Chondrocyte (in vitro differentiated cells): ENCODE measurements at regions not wholly inside any gene's neighbourhood (a gene's known extent, or its start where the extent isn't known, plus 50 kb on each side); places are given as distances from the start of the nearest gene placed in this dataset.

Source experiments
- DNase-seq: peaks from one replicate; pipeline ENCODE4 v3.0.0; 2021; ENCODE audit warnings: mixed read lengths, low spot score
- H3K27ac Mint-ChIP-seq: one replicate; pipeline ENCODE4 v1.8.0; 2021; ENCODE audit warnings: mild to moderate bottlenecking, moderate library complexity, mixed read lengths; ENCODE audit not compliant: unreplicated experiment
- H3K27me3 Mint-ChIP-seq: 2 replicates; pipeline ENCODE4 v1.8.0; 2021; ENCODE audit warnings: low read depth, mixed read lengths
- H3K36me3 Mint-ChIP-seq: 2 replicates; pipeline ENCODE4 v1.8.0; 2021; ENCODE audit warnings: low read depth, mixed read lengths
- H3K4me1 Mint-ChIP-seq: 2 replicates; pipeline ENCODE4 v1.8.0; 2021; ENCODE audit warnings: low read depth, mild to moderate bottlenecking, mixed read lengths
- H3K4me3 Mint-ChIP-seq: one replicate; pipeline ENCODE4 v1.8.0; 2021; ENCODE audit warnings: mild to moderate bottlenecking, moderate library complexity, mixed read lengths; ENCODE audit not compliant: unreplicated experiment
- H3K9me3 Mint-ChIP-seq: 2 replicates; pipeline ENCODE4 v1.8.0; 2021; ENCODE audit warnings: low read depth, mixed read lengths
- CTCF ChIP-seq: fragments of 200-600 bp; sonication (generic); IDR thresholded peaks from 2 replicates; pipeline ENCODE4 v1.5.0; 2021; ENCODE audit warnings: antibody characterized with exemption, mild to moderate bottlenecking, moderate library complexity

GRCh38 chr21:27407271-27407670, 440.4 kb upstream of the ADAMTS5 start:
- H3K36me3 Mint-ChIP-seq = no peaks in the 10 kb centered on the region
- no peak for DNase-seq
- peaks cover 4% of the 10 kb centered on the region for H3K9me3 Mint-ChIP-seq
- no peak overlapping the region for H3K4me3 Mint-ChIP-seq
- peaks cover 12% of the 10 kb centered on the region for H3K4me1 Mint-ChIP-seq
- no peaks in the 10 kb centered on the region for H3K27me3 Mint-ChIP-seq
- no peak for TF ChIP-seq CTCF
- H3K27ac Mint-ChIP-seq = no peak overlapping the region

- H3K4me3 Mint-ChIP-seq = no peak overlapping the region
- H3K27me3 Mint-ChIP-seq = no peaks in the 10 kb centered on the region
- no peak overlapping the region for H3K27ac Mint-ChIP-seq
- TF ChIP-seq CTCF = no peak
- H3K36me3 Mint-ChIP-seq = no peaks in the 10 kb centered on the region
- H3K9me3 Mint-ChIP-seq = peaks cover 4% of the 10 kb centered on the region
- H3K4me1 Mint-ChIP-seq = peaks cover 15% of the 10 kb centered on the region
- DNase-seq = no peak
These were observed 439.6 kb upstream of the ADAMTS5 start for GRCh38 chr21:27406300-27407009.

- TF ChIP-seq CTCF = no peak
- Mint-ChIP-seq H3K36me3 (no peaks in the 10 kb centered on the region), H3K9me3 (peaks cover 2% of the 10 kb centered on the region), H3K4me1 (peaks cover 33% of the 10 kb centered on the region), H3K27ac (no peak overlapping the region), H3K27me3 (no peaks in the 10 kb centered on the region), H3K4me3 (no peak overlapping the region)
- DNase-seq = no peak
These were observed 436.1 kb upstream of the ADAMTS5 start for GRCh38 chr21:27403011-27403410.

- DNase-seq = no peak
- no peak overlapping the region for H3K4me3 Mint-ChIP-seq
- peaks cover 4% of the 10 kb centered on the region for H3K9me3 Mint-ChIP-seq
- no peaks in the 10 kb centered on the region for H3K27me3 Mint-ChIP-seq
- H3K4me1 Mint-ChIP-seq = peaks cover 21% of the 10 kb centered on the region
- no peak for TF ChIP-seq CTCF
- H3K27ac Mint-ChIP-seq = no peak overlapping the region
- no peaks in the 10 kb centered on the region for H3K36me3 Mint-ChIP-seq
These were observed 433.2 kb upstream of the ADAMTS5 start for GRCh38 chr21:27400045-27400444.

DNA sequence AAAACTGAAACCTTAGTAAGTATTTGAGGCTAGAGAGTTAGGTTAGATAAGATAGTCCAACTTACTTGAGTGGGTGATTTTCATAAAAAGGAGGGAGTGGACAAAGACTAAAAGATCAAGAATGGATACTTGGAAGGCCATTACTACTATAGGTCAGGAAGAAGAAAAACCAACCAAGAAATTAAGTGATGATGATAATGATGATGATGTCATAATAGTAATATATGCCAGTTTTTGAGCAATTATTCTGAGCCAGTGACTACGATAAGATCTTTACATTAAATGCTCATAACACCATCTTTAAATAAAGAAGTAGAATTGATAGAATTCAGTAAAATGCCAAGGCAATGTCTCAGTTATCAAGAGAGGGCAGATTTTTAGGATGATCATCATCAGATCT, 430.7 kb upstream of the ADAMTS5 start:
- H3K9me3 Mint-ChIP-seq = peaks cover 4% of the 10 kb centered on the region
- no peak for TF ChIP-seq CTCF
- H3K36me3 Mint-ChIP-seq = no peaks in the 10 kb centered on the region
- no peak for DNase-seq
- no peaks in the 10 kb centered on the region for H3K27me3 Mint-ChIP-seq
- no peak overlapping the region for H3K4me3 Mint-ChIP-seq
- H3K4me1 Mint-ChIP-seq = peaks cover 44% of the 10 kb centered on the region
- no peak overlapping the region for H3K27ac Mint-ChIP-seq
